ENCODE measurements at regions not wholly inside any gene's neighbourhood (a gene's known extent, or its start where the extent isn't known, plus 50 kb on each side); places are given as distances from the start of the nearest gene placed in this dataset.

DNA sequence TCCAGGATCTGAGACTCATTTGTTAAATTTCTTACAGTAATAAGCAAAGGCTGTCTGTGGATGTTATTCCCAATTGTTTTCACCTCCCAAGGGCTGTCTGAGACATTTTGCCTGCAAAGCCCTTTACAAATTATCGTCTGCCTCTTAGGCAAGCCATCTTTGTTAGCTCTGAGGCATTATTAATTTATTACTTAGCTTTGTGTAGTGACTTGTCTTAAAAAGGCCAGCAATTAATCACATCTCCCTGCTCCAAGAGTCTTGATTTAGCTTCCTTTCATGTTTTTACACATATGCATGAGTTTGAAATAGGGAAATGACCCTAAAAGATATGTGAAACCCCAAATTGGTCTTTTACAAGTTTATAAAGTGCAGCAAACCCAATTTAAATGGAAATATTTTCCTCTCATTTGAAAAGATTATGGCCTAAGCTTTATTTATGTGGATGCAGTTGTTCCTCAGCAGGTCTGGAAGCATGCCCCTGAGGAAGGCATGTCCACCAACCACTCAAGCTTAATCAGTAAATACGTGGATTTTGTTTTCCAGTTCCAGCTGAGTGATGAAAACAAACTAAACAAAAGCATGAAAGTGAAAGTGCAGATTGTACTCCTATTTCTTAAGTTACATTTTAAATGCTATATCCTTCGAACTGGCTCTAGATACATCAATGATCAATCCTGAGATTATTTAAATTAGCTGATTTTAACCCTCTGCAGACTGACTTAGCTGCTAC lies 173.6 kb upstream of the LNX1 start:
- DNase-seq: no peak

DNA sequence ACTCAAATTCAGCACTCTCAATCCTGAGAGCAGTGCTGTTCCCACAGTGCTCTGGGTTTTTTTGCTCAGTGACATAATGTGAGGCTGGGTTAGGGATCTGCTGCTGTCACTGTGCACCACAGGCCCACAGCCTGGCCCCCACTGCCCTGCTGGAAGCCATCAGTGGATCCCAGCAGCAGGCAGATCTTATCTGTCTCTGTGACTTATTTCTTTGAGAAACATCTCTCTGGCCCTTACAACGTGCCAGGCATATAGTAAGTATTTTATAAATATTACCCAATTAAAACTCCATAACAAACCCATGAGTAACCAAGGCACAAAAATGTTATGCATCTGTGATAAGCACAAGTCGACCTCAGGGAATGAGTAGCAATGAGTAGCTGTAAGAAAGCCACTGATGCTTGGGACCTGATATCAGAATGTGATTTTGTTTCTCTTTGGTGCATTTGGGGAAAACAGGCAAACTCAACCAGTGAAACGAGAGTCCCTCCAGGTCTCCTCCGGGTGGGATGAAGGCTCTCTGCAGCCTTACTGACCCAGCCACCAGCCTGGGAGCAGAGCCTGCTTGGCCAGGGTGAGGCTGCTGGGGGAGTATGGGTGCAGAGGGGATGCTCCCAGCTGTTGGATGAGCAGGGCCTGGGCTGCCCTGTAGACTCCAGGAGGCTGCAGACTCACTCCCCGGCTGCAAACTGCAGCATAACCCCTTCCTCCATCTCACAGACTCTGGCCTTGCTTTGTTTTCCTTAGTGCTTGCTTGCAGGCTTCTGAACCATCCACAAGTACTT lies 172.7 kb upstream of the LNX1 start:
- DNase-seq: no peak

GRCh38 chr4:53755656-53756055 lies 164.4 kb upstream of the LNX1 start:
- no peak for DNase-seq

DNA sequence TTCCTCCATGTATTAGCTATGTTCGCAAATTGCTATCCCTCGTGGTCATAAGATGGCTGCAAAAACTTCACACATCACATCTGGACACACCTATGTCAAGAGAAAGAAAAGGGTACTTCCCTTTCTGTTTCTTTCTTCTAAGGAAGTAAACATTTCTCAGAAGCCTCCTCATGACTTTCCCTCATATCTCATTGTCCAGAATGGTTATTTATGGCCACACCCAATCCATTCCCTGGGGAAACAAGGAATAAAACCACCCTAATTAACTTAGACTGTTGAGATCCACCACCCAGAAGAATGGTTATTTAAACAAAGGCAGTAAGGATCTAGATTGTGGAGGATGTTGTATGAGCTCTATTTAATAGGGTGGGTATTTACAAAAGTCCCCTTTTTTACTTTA lies 160.8 kb upstream of the LNX1 start:
- no peak for DNase-seq

DNA sequence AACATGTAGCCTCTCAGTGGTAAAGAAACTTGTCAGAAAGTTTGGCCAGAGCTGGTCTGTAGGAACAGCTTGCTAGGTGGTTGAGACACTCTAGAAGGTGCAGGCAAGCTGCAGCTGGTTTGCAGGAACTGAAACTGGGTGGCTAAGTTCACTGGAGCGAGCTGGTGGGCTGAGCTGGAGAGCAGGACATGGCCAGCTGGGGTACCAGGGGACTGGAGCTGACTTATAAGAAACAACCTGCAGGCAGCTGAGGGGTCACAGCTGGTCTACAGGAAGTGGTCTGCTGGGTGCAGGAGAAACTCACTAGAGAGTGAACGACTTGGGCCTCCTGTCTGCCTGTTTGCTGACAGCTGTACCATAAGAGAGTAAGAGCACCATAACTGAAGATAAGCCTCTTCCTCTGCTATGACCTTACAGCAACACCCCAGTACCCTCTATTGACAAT lies 157.1 kb upstream of the LNX1 start:
- peak; percentile 87 for DNase-seq

- DNase-seq: no peak
These were observed 156.1 kb upstream of the LNX1 start for GRCh38 chr4:53747401-53747800.

DNA sequence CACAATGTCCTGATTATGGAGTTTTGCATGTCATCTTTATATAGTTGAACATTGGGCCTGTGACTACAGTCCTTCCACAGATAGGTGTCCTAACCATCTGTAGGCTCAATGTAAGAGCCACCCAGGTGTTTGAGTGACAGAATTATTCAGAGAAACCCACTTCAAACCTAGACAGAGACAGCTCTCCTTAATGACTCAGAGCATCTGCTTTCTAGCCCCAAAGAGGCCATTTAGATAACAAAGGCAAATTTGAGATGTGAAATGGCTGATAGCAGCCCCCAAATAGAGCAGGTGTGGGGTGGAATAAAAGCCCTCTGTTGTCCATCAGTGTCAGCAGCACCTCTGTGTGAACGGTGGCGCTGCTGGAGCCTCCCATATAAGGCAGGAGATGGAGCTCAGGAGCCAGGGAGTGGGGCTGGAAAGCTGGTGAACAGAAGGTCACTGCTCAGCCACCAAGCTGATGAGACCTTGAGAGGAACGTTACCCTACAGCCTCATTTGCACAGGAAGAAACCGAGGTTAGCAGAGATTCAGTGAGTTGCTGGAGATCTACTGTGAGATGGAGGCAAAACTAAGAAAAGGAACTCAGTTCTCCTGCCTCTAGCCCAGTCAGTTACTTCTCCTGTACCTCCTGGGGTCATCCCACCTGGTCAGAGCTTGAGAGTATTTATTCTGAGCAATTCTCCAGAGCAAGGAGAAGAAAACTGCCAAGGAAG lies 153.3 kb upstream of the LNX1 start:
- no peak for DNase-seq

DNA sequence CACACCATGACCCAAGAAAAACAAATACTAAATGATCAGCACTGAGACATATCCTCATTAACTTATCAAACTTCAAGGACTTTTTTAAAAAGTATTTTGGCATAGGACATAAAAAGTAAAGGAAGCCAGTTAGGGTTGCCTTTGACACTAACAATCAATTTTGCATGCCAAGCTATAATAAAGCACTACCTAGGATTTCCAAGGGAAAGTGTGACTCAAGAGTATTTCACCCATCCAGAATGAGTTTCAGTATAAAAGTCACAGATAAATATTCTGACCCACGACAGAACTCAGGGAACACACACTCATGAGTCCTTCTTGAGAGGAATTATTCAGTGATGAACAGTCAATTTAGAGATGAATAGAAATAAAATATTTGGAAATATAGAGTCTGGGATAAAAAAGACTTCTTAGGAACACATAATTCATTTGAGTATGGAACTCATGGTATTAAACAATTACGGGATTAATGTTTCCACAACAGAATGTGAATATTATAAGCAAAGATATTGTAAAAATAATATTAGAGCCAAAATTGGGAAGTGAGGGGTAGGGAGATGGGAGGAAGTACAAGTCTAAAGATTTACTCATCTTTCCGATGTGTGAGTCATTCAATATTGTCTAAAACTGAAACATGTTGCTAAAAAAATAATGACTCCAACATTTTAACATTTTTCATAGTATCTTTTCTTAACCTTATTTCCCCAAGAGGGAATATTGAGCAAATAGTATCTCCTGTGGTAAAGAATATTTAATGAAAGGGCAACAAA lies 143.5 kb upstream of the LNX1 start:
- no peak for DNase-seq

DNA sequence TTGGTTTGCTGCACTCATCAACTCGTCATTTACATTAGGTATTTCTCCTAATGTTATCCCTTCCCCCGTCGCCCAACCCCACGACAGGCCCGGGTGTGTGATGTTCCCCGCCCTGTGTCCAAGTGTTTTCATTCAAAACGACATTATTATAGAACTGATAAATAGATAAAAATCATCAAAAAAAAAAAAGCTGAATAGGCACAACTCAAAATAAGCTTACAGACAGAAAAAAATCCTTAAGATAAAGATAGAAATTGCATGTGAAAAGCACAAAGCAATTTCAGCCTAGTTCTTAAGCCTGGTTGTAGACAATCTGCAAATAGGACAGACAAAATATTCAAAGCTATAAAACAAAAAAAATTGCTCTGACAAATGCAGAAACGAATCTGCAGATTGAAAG lies 142.9 kb upstream of the LNX1 start:
- DNase-seq: no peak

DNA sequence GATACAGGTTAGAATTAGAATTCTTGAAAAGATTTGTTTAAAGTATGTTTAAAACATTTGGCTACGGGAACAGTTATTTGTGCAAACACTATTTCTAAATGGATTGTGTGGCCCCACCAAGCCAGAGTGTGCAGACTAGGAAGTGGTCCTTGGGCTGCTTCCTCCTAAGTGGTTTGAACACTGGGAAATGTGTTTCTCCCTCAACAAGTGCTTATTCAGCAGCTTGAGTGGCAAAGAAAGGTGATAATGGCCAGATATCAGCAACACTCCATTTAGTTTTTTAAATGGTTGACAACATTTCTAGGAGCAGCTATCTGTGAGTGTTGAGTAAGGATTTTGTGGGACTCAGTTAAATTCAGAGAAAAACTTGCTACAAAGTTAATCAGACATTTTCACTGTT lies 141.4 kb upstream of the LNX1 start:
- DNase-seq: no peak

DNA sequence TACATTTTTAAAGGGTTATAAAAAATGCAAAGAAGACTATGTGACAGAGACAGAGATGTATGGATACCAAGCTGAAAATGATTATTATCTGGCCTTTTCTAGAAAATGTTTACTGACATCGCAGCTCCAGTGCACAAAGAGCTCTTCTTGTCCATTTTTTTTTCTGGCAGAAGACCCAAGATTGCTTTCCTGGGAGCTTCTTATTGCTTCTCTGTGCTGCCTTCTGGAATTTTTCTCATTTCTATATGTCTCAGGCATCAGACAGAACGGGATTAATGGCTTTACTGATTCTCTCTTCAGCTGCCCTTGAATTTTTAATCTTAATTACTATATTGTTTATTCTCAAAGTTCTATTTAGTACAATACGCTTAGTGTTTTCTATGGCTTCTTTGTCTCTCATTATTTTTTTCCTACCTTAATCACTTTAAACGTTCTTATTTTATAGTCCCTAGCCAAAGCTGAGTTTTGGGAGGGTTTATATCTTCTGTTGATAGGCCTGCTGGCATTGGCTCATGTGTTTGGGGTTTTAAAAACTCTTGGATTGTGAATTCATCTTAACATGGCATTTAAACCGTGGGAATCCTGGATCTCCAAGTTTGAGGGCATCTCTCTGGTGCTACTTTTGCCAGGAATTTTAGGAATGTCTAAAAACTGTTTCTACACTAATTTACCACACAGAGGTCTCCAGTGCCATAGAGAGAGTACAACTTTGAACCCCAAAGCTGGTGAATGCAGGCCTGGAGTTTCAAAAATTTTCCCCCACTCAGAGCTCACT lies 138.9 kb upstream of the LNX1 start:
- DNase-seq: no peak

- no peak for DNase-seq
These were observed 130.8 kb upstream of the LNX1 start for GRCh38 chr4:53722110-53722509.

DNA sequence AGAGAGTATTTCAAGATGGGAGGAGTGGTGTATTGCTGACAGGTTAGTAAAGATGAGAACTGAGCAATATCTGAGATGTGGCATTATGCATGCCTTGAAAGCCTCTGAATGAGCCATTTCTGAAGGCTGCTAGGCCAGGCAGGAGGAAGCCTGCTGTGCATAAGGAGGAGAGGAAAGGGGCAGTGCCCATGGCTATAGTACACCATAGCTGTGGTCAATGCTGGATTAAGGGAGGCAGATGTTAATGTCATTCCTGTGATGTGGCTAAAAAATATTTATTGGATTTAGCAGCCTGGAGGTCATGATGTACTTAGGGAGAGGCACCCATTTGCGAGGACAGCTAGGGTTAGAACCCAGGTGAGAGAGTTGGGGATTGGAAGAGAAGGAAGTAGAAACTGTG lies 130.0 kb upstream of the LNX1 start:
- DNase-seq: no peak

- no peak for DNase-seq
These were observed 129.5 kb upstream of the LNX1 start for GRCh38 chr4:53720776-53721175.

DNA sequence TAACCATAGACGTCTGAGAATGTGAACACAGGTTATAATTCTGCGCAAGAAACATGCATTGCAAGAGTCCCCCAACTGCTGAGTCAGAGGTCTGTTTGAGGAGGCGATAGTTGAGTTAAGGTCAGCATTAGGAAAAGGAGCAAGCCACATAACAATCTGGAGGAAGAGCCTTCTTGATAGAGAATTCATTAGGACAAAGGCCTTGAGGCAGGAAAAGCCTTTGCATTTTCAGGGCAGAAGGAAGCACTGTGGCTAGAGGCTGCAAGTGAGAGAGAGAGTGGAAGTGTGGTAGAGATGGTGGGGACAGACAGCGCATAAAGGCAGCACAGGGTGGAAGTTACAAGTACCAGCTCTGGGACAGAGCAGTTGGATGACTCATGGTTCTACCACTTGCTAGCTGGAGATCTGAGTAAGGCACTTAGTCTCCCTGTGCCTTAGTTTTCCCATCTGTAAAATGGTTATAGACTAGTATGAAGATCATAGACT lies 125.8 kb upstream of the LNX1 start:
- no peak for DNase-seq

DNA sequence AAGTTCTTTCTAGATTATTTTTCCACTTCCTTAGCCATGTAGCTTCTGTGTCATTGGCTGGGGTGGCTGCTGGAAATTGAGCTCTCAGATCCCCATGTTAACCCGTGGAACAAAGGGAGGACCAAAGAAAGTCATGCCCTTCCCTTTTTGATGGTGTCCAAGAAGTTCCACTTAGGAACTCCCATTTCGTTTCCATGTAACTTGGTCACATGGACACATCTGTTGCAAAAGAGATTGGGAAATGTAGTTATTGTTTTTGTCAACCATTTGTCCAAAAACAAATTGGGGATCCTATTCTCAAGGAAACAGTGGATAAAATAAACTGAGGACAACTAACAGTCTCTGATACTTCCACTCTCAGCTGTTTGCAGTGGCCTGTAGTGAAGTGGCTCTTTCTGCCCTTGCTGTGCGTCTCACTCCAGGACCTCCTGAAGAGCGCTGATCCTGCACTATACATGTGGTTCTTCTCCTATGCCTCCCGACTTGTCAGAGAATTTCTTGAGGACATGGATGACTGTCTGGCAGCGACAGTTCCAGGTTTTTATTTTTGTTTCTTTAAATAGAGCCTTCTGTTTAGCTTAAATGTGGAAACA lies 125.3 kb upstream of the LNX1 start:
- DNase-seq: no peak

- no peak for DNase-seq
These were observed 124.7 kb upstream of the LNX1 start for GRCh38 chr4:53716011-53716410.

DNA sequence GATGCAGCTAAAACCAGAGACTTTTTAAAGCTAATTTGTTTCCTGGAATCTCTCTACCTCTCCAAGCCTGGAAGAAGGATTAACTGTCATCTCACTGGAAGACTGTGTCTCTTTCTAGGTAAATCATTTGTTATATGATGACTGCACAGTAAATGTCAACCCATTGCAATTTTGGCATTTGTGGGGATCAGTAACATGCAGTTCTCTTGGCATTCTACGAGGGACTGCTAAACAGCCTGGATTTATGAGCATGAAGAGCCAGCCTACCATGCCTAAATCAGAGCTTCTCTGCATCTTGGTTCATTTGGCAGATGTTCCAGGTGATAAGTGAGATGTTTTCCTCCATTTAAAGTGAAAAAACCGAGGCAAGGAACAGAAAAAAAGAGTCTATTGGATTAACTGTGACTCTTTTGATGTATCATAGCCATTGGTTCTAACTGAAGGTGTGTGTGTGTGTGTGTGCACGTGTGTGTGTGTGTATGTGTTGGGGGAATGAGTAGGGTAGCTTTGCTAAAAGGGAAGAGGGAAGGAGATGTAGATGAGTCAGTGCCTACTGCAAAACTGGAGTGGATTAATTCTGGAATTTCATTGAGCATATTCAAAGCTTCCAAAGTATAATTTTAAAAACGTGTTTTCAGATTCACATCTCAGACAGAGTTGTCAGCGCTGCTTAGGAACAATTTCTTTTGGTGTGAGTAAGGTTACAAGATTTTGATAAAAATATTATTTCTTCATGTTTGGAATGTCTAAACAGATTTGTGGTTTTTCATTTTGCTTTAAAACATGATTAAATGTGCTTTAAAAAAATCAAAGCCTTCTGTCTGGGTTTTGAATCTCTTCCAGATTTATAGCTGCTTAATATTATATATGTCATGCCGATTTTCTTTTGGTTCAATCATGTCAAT lies 123.2 kb upstream of the LNX1 start:
- DNase-seq: no peak

- DNase-seq: no peak
These were observed 122.5 kb upstream of the LNX1 start for GRCh38 chr4:53713767-53714166.

DNA sequence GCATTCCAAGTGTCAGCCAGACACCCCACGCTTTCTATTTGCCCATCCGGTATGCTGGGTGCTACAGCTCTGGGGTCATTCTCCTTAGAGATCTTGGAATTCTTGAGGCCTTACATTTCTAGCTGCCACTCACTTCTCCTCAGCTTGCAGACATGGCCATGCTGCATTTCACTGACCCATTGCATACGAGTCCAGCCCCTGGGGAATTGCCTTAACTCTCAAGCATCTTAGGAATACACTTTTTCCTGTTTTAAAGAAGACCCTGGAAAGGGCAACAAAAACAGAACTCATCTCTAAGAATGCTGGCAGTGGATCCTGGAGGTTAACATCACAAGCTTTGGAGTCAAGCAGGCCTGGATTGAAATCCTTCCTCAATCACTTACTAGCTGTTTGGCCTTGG lies 122.0 kb upstream of the LNX1 start:
- no peak for DNase-seq
